ENCODE measurements at regions not wholly inside any gene's neighbourhood (a gene's known extent, or its start where the extent isn't known, plus 50 kb on each side); places are given as distances from the start of the nearest gene placed in this dataset.
A peak's percentile ranks its signal among the peaks of the same experiment; 100 is the strongest.

DNA sequence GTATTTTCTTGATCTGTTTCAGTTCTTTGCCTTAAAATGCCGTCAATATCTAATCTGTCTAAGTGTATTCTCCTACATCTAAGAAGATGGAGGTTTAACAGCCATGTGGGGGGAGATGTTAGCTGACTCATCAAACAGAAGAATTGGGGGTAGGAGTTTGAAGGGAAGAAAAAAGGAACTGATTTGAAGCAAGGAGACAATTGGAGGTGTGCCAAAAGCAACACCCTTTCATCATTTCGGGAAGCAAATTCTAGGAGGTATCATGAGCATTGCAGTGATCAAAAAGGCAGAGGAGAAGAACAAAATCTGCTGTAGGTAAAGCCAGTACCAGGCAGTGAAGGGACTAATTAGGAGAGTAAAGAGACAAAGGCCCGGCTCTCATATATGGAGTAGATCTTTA lies 337.3 kb upstream of the TBC1D5 start:
- peak; percentile 82 for DNase-seq (ENCODE audit: low spot score)

DNA sequence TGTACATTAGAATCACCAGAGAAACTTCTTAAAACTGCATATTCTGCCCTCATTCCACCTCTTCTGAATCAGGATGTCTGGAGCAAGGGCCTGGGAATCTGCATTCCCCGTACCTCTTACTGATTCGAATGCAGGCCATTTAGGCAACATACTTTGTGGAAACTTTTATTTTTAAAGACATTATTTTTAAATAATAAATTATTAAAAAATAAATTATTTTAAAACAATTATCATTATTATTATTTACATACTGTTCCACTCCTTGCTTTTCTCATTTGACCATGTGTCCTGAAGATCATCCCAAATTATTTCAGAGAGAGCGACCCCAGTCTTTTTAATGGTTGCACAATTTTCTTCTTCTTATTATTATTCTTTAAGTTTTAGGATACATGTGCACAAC lies 336.6 kb upstream of the TBC1D5 start:
- no peak for DNase-seq (ENCODE audit: low spot score)

- no peak for DNase-seq (ENCODE audit: low spot score)
Observed at GRCh38 chr3:18077128-18077840, 334.9 kb upstream of the TBC1D5 start.

DNA sequence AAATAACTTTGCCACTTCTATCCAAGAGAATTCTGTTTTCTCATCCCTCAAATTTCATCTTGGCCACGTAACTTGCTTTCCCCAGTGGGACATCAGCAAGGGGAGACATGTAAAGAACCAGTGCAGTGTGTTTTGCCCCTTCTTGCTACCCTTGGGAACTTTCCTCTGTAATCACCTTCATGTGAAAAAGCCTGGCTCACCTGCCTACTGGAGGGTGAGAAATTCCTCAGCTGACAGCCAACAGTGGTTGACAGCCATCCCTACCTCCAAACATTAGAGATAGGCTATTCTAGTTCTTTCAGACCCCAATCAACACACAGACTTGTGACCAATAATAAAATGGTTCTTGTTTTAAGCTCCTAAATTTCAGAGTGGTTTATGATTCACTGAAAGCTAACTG lies 333.9 kb upstream of the TBC1D5 start:
- DNase-seq (ENCODE audit: low spot score) = no peak

DNA sequence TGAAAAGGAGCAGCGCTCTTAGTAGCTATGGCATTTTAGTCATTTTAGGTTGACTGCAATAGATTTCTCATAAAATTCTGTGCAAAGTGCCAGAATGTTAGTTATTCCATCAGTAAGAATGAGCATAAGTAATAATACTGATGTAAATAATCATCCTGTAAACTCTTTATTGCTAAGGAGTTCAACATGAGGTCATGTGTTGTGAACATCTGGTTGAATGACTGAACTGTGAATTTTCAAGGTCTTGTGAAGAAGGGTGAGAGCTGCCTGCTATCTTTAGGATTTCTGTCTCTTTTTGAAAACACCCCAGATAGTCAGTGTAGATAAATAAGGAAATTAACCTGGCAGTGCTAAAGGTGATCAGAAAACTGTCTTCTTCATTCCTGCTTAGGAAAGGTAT lies 333.4 kb upstream of the TBC1D5 start:
- DNase-seq (ENCODE audit: low spot score) = no peak

DNA sequence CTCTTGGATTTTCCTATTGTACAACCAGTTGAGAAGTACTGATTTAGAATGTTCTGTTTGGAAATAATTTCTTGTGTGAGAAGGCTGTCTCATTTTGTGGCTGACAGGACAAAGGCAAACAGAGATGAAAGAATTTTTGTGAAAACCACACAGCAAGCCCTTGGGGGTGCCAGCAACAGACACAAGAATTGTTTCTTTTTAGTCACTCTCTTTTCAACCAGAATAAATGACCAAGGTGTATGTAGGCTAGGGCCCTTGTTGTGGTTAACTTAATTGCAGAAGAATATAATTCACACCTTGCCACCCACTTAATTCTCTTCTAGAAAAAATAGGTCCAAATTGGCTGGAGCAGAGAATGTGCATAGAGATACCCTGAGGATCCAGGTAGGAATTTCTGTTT lies 329.4 kb upstream of the TBC1D5 start:
- no peak for DNase-seq (ENCODE audit: low spot score)

GRCh38 chr3:18070944-18071343 lies 328.5 kb upstream of the TBC1D5 start:
- DNase-seq (ENCODE audit: low spot score) = no peak

DNA sequence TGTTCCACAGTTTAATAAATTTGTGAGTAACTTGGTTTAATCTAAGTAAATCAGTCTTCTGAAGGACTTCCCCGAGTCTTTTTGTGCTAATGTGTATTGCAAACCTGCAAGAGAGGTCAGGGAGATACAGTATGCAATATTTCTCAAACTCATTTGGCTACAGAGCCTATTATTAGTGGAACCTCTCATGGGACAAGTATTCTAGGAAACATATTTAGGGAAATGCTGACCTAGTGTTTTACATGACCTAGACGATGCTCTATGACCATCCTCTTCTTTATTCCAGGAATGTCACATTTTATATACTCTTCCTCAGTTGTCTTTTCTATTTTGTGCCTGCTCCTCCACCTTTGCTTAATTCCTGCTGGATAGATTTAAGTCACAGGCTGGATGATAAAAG lies 327.8 kb upstream of the TBC1D5 start:
- DNase-seq (ENCODE audit: low spot score) = no peak

- DNase-seq (ENCODE audit: low spot score) = no peak
Observed at GRCh38 chr3:18069568-18069967, 327.1 kb upstream of the TBC1D5 start.

DNA sequence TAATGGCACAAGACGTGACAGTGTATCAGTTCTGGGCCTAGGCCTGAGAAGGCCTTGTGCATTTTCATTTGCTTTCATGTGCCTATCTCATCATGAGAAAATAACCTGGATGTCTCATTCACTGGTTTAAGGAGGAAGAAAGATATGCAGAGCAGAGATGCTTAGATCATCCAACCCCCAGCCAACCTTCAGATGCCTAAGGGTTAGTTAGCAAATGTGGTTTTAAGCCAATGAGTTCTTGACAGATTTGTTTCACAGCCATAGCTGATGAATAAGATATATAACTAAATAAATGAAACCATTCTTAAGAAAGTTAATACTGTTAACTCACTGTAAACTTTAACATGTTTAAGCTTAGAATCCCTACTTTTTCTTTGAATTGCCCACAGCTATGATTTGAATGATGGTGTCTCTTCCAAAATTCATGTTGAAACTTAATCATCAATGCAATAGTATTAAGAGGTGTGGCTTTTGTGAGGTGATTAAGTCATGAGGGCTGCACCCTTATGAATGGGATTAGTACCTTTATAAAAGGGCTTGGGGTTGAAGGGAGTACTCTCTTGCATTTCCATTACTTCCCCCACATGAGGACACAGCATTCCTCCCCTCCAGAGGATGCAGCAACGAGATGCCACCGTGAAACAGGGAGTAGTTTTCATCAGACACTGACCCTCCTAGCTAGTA lies 324.6 kb upstream of the TBC1D5 start:
- DNase-seq (ENCODE audit: low spot score) = no peak

- peak; percentile 66 for DNase-seq (ENCODE audit: low spot score)
Observed at GRCh38 chr3:18064586-18064985, 322.2 kb upstream of the TBC1D5 start.

- no peak for DNase-seq (ENCODE audit: low spot score)
Observed at GRCh38 chr3:18062657-18063025, 320.2 kb upstream of the TBC1D5 start.

DNA sequence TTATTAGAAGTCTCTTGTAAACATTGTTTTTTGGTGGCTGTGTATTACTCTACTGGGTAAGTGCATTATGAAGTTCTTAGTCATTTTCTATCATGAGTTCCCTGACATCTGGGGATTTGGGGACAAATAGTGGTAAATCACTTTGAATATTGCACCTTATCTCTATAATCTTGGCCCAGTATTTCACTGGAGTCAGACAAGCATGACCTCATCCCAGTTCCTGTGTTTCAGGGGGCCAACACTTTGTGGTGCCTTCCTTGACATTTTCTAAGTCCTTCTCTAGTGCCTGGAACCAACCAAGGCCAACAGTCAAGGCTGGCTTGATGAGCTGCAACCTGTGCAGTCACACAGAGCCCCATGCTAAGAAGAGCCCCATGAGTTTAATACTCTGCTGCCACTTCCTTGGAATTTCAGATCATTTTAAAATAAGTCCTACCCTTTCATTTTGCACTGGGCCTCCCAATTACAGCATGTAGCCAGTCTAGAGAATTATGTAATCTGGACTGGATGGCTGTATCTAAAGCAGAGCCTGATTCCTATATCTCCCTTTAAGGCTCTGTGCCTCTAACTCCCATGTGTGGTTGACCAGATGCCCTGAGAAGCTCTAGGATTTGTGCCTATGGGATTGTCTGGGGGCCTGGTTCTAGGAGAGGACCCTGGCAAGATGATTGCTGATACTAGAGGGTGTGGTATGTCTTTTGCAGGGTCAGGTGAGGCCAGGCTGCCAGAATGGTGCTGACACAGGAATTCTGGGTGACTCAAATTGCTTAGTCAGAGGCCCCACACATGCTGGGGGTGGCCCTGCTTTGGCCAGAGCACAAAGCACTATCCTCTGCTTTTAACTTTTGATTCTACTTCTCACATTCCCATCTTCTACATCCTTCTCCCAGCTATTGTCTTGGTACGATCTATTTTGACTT lies 319.6 kb upstream of the TBC1D5 start:
- DNase-seq (ENCODE audit: low spot score) = no peak

DNA sequence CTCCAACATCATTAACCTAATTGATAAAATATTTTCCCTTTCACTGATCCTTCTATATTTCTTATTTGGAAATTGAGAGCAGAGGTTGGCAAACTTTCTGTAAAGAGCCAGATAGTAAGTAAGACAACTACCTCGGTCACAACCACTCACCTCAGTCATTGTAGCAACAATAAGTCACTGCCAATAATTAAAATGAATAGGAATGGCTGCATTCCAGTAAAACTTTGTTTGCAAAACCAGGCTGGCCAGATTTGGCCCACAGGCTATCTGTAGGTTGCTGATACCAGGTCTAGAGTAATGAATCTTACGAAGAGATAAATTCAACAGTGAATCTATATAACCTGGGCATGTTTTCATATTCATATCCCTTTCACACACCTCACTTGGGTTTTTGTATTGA lies 316.2 kb upstream of the TBC1D5 start:
- DNase-seq (ENCODE audit: low spot score) = no peak

DNA sequence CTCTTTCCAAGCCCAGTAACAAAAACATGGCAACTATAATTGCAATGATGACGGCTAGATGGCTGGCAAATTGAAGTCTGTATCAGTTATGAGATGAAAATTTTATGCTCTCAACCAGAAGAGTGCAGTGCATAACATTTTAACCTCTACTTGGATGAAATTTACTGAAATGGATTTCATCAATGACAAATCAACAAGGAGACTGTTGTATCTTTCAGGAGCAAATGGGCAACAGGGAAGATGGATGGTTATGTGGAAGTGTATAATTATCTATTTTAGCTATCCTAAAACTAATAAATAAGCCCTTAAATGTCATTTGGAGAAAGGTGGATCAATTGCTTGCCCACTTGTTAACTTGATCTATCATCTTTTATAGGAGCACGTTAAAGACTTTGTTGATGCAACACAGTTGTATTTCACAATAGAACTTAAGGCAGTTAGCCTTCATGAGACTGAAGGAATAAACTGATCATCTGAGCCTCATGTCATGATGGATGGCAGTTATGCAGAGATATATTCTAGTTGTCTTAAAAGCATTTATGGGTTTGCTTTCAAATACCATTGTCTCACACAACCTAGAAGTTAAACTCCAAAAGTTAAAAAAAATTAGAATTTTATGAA lies 315.1 kb upstream of the TBC1D5 start:
- no peak for DNase-seq (ENCODE audit: low spot score)

- DNase-seq (ENCODE audit: low spot score) = no peak
Observed at GRCh38 chr3:18054625-18055024, 312.2 kb upstream of the TBC1D5 start.

DNA sequence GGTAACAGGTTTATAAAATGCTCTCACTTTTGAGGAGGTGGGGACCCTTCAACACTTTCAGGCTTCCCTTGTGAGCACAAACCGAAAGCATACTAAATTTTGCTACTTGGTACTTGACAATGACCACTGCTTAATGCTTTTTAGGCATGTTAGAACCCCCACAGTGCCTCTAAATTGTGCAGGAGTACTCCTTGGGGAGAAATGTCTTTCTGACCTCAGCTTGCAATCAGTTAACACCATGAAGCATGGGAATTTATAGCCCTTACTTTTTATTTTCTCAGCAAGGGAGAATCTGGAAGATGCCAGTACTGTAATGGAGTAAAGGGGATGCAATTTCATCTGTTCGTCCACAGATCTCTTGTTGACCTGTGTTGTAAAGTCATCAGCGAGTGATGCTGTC lies 308.9 kb upstream of the TBC1D5 start:
- DNase-seq (ENCODE audit: low spot score) = no peak

GRCh38 chr3:18049096-18049495 lies 306.7 kb upstream of the TBC1D5 start:
- no peak for DNase-seq (ENCODE audit: low spot score)

- no peak for DNase-seq (ENCODE audit: low spot score)
Observed at GRCh38 chr3:18047052-18047451, 304.6 kb upstream of the TBC1D5 start.

DNA sequence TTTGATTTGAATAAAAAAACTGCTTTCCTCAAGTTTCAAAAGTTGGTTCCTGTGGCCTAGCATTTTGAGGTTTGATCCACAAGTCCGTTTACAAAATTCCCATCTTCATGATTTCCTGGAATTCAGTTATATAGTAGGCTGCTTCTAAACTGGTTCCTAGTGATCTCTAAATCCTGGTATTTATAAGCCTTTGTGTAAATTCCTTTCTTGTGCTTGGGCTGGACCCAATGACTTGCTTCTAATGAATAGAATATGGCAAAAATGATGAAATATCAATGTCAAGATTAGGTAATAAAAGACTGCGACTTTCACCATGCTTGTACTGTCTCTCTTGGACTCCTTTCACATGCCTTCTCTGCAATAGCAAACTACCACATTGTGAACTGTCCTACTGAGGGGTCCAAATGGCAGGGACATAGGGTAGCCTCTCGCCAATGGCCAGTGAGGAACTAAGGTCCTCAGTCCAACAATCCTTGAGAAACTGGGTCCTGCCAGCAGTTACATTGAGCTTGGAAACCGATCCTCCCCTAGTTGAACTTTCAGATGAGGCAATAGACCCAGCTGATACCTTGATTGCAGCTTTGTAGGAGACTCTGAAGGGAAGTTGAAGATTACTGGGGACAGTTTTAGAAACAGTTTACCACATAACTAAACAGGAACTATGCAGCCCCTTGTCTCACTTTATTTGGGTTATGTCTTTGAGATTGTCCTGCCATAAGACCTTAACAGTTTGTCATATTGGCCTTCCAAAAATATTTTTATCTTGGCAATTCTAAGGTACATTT lies 303.9 kb upstream of the TBC1D5 start:
- no peak for DNase-seq (ENCODE audit: low spot score)

DNA sequence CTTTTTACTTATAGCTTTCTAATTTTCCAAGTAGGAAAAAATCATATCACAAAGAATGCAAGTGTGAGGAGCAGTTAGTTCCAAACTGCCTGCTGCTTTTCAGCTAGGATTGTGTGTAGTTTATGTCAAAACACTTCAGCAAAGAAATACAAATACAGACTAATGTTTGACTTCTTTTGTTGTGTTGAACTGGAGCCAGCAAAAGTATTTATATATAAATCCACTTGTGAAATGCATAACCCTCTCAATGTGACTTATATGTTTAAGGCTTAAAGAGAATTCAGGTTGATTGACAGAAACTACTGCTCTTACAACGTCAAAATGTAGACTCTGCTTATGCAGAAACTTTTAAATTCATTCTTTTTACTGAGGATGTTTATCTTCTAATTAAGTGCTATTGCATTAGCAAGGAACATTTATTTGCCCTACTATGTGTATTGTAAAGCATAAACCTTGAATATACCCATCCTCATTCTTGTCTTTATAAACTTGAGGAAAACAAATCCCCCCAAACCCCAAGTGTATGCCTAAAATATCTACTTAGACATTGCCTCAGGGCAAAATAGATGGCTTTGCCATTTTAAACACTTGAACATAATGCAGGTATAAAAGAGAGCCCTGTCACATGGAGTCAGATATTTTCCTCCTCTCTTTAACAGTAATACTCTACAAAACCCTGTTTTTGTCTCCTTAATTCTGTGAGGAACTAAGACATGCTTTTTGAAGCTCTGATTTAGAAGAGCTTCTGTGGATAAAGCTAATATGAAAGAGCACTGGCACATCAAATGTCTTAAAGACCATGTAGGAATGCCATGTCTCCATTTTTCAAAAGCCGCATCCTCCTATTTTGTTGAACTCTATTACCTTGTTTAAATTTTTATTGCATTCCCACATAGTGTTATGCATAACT lies 302.8 kb upstream of the TBC1D5 start:
- no peak for DNase-seq (ENCODE audit: low spot score)
